ENCODE measurements at regions not wholly inside any gene's neighbourhood (a gene's known extent, or its start where the extent isn't known, plus 50 kb on each side); places are given as distances from the start of the nearest gene placed in this dataset.

GRCh38 chr5:68942169-68942568 lies 151.6 kb upstream of the SLC30A5 start:
- DNase-seq (ENCODE audit: low spot score) = no peak

- DNase-seq (ENCODE audit: low spot score) = no peak
Observed at GRCh38 chr5:68946728-68947127, 147.1 kb upstream of the SLC30A5 start.

GRCh38 chr5:68947986-68948385 lies 145.8 kb upstream of the SLC30A5 start:
- DNase-seq (ENCODE audit: low spot score) = no peak

- no peak for DNase-seq (ENCODE audit: low spot score)
Observed at GRCh38 chr5:68949256-68949655, 144.6 kb upstream of the SLC30A5 start.

- no peak for DNase-seq (ENCODE audit: low spot score)
Observed at GRCh38 chr5:68949711-68950110, 144.1 kb upstream of the SLC30A5 start.

- no peak for DNase-seq (ENCODE audit: low spot score)
Observed at GRCh38 chr5:68950125-68950524, 143.7 kb upstream of the SLC30A5 start.

GRCh38 chr5:68950930-68951329 lies 142.9 kb upstream of the SLC30A5 start:
- DNase-seq (ENCODE audit: low spot score) = no peak

- DNase-seq (ENCODE audit: low spot score) = no peak
Observed at GRCh38 chr5:68953231-68953874, 140.5 kb upstream of the SLC30A5 start.

- DNase-seq (ENCODE audit: low spot score) = no peak
Observed at GRCh38 chr5:68953875-68954617, 139.8 kb upstream of the SLC30A5 start.

GRCh38 chr5:68954618-68954910 lies 139.2 kb upstream of the SLC30A5 start:
- DNase-seq (ENCODE audit: low spot score) = no peak

GRCh38 chr5:68957591-68957990 lies 136.2 kb upstream of the SLC30A5 start:
- DNase-seq (ENCODE audit: low spot score) = no peak

GRCh38 chr5:68958428-68958827 lies 135.4 kb upstream of the SLC30A5 start:
- no peak for DNase-seq (ENCODE audit: low spot score)

- DNase-seq (ENCODE audit: low spot score) = no peak
Observed at GRCh38 chr5:68960456-68960855, 133.4 kb upstream of the SLC30A5 start.

- DNase-seq (ENCODE audit: low spot score) = no peak
Observed at GRCh38 chr5:68960961-68961360, 132.9 kb upstream of the SLC30A5 start.

- no peak for DNase-seq (ENCODE audit: low spot score)
Observed at GRCh38 chr5:68961762-68962161, 132.1 kb upstream of the SLC30A5 start.

GRCh38 chr5:68962757-68963484 lies 130.9 kb upstream of the SLC30A5 start:
- peak; percentile 1 for DNase-seq (ENCODE audit: low spot score)

GRCh38 chr5:68964679-68965078 lies 129.1 kb upstream of the SLC30A5 start:
- DNase-seq (ENCODE audit: low spot score) = no peak

- DNase-seq (ENCODE audit: low spot score) = no peak
Observed at GRCh38 chr5:68965926-68966325, 127.9 kb upstream of the SLC30A5 start.

GRCh38 chr5:68966596-68966995 lies 127.2 kb upstream of the SLC30A5 start:
- no peak for DNase-seq (ENCODE audit: low spot score)

- no peak for DNase-seq (ENCODE audit: low spot score)
Observed at GRCh38 chr5:68968429-68968828, 125.4 kb upstream of the SLC30A5 start.

- DNase-seq (ENCODE audit: low spot score) = no peak
Observed at GRCh38 chr5:68970617-68971016, 123.2 kb upstream of the SLC30A5 start.

- no peak for DNase-seq (ENCODE audit: low spot score)
Observed at GRCh38 chr5:68973696-68974095, 120.1 kb upstream of the SLC30A5 start.

GRCh38 chr5:68983043-68983442 lies 110.8 kb upstream of the SLC30A5 start:
- no peak for DNase-seq (ENCODE audit: low spot score)
